GM19372 (cell line): ENCODE measurements at regions not wholly inside any gene's neighbourhood (a gene's known extent, or its start where the extent isn't known, plus 50 kb on each side); places are given as distances from the start of the nearest gene placed in this dataset.

Source experiments
- ATAC-seq: cut with Tn5 transposase; IDR thresholded peaks from one replicate; pipeline ENCODE4 v1.9.1; 2021; ENCODE audit warnings: mild to moderate bottlenecking, low read depth, moderate library complexity; ENCODE audit not compliant: unreplicated experiment

DNA sequence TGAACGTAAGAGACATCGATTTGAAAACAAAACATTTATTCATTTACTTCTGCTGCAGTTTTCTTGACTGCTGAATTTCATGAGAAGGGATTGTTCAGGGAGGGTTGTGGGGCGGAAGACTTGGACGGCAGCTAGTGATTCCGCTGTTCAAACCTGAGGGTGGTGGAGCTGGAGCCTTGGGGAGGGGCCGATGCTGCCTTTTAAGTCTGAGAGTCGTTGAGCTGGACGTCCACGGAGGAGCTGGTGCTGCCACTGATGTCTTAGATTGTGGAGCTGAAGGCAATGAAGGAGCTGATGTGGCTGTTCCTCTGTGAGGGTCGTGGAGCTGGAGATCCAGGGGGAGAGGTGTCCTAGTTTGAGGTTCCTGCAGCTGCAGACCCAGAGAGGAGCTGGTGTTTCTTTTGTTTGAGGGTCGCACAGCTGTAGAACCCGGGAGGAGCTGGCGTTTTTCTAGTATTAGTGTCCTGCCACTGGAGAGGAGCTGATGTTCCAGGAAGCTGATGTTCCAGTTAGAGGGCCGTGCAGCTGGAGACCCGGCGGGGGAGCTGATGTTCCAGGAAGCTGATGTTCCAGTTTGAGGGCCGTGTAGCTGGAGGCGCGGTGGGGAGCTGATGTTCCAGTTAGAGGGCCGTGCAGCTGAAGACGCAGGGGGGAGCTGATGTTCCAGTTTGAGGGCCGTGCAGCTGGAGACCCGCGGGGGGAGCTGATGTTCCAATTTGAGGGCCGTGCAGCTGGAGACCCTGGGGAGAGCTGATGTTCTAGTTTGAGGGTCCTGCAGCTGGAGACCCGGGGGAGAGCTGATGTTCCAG, 150.9 kb downstream of the RTP5 start:
- ATAC-seq: no peak

DNA sequence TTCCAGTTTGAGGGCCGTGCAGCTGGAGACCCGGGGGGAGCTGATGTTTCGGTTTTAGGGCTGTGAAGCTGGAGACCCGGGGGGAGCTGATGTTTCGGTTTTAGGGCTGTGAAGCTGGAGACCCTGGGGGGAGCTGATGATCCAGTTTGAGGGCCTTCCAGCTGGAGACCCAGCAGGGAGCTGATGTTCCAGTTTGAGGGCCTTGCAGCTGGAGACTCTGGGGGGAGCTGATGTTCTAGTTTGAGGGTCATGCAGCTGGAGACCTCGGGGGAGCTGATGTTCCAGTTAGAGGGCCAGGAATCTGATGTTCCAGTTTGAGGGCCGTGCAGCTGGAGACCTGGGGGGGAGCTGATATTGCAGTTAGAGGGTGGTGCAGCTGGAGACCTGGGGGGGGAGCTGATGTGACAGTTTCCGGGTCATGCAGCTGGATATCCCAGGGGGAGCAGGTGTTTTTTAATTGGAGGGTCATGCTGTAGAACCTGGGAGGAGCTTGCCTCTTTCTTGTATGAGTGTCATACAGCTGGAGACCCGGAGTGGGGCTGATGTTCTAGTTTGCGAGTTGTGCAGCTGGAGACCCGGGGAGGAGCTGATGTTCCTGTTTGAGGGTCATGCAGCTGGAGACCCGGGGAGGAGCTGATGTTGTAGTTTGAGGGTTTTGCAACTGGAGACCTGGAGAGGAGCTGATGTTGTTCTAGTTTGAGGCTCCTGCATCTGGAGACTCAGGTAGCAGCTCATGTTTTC, 153.2 kb downstream of the RTP5 start:
- no peak for ATAC-seq

GRCh38 chr2:242024751-242025355, 155.3 kb downstream of the RTP5 start:
- no peak for ATAC-seq

DNA sequence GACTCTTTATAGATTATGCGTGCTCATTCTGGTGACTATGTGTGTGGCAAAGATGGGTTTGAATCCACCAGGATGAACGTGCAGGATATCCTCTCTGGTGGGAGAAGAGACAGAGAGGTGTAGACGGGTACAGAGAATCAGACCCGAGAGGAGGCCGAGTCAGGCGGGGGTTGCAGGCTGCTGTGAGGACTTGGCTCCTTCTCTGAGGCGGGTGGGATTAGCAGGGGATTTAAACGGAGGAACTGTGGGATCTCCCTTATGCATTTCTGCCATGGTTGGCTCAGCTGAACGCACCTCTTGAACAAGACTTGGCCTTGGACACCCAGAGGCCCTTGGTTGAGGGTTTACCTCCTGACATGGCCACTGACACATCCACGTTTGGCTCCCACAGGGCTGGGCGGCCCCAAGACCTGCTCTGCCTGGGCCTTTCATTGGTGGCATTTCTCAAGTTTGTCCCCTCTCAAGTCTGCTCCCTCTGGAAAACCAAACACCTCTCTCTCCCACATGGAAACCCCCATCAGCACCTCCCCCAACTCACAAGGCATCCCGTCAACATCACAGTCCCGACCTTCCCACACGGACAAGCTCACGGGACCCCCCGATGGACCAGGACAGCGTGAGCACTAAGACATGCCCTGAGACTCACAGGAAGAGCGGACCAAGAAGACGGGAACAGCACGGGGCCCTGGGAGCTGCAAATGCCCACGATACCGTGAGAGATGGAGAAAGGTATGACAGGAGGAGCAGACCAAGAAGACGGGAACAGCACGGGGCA, 158.3 kb downstream of the RTP5 start:
- no peak for ATAC-seq

DNA sequence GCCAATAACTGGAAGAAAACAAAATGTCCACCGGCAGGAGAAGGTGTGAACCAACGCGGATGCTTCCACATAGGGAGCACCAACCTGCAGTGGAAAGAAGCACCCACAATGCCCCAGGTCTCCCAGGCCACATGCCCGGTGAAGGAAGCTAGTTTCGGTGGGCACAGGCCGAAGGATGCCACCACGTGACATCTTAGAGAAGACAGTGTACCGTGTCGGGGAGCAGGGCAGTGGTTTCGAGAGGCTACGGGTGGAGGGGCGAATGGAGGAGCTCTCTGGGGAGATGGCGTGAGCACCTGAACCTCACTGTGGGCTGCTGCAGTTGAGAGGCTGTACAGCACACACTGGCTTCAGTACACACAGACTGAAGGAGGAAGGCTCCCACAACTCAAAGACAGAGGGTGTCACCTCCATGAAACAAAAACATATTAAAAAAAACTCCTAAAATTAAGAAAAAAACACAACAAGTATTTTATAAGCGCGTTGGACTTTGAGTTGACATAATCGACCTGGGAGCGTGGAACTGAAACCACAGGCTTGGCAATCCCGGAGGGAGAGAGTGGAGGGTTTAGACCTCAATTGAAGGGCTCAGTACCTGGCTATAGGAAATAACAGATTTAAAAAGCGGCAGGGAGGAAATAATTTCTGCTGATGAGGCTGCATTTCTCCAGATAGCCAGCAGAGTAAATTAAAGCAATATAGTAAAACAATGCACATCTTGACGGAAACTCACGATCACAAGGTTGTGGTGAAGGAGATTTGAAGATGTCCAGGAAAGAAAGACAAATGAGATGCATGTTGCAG, 160.1 kb downstream of the RTP5 start:
- no peak for ATAC-seq

DNA sequence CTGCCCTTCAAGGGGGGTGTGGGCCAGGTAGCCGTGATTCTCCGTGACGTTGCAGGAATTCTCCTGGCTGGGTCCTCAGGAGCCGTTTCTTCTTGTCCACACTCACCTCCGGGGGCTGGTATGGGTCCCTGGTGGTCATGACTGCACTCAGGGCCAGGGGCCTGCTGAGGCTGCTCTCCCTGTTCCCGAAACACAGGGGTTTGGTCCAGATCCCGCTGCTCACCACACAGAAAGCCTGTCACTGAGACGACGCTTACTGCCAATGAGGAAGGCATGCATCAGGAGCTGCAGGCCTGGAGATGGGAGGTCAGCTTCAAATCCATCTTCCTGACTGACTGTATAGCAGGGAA, 160.7 kb downstream of the RTP5 start:
- ATAC-seq: no peak

GRCh38 chr2:242030858-242031257, 161.3 kb downstream of the RTP5 start:
- ATAC-seq: no peak

DNA sequence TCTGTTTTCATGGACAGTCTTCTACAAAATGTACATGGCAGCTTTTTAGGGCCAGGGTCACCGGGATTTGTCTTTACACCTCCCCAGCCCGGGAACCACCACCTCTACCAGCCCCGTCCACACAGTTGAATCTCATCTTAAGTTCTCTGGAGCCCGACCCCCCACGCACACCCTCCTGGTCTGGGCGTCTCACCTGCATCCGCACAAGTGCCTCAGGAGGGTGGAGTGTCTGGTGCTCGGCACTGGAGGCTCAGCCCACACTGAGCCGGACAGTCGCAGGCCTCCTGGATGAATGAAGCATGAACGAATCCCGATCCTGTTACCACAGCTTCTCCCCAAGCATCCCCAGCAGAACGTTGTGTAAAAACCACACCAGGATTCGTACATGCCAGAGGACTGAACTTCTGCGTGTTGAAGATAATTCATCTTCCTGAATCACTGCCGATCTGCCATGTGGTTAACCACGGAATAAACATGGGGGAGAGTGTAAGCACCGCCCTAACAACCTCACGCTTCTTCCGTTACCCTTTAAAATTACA, 162.0 kb downstream of the RTP5 start:
- no peak for ATAC-seq

GRCh38 chr2:242032780-242033656, 163.5 kb downstream of the RTP5 start:
- no peak for ATAC-seq

- no peak for ATAC-seq
Measured at GRCh38 chr2:242034138-242034537, 164.6 kb downstream of the RTP5 start.

DNA sequence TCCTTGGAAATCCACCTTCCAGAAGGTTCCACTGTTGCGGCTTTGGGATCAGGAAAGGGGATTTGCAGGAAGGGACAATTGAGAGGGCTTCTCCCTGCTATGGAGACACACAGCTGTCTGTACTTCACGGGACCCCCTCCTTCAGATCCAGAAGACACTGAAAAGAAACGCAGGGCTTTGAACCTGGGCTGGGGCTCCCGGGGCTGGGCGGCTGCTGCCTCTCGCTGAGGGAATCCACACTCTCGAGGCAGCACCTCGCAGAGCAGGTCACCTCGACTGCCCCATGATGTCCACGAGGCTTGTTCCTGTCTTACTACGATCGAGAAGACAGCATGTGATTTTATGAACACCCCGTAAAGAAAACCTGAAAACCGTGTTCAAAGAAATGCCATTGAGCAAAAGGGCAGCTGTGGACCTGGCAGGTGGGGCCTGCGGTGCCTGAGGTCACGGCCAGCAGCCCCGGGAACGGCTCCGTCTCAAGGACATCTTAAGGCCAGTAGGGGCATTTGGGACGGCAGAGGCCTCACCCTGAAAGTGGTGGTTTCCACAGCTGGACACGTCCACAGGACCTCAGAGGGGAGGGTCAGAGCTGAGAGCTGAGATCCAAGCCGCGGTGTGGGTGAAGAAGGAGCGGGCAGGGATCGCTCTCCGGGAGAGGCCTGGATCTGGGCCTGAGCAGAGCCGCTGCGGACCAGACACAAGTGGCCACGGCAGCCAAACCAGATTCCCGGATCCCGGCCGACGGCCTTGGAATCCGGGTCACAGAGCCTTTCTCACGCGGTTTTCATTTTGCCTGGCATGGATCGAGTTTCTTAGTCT, 165.7 kb downstream of the RTP5 start:
- no peak for ATAC-seq

DNA sequence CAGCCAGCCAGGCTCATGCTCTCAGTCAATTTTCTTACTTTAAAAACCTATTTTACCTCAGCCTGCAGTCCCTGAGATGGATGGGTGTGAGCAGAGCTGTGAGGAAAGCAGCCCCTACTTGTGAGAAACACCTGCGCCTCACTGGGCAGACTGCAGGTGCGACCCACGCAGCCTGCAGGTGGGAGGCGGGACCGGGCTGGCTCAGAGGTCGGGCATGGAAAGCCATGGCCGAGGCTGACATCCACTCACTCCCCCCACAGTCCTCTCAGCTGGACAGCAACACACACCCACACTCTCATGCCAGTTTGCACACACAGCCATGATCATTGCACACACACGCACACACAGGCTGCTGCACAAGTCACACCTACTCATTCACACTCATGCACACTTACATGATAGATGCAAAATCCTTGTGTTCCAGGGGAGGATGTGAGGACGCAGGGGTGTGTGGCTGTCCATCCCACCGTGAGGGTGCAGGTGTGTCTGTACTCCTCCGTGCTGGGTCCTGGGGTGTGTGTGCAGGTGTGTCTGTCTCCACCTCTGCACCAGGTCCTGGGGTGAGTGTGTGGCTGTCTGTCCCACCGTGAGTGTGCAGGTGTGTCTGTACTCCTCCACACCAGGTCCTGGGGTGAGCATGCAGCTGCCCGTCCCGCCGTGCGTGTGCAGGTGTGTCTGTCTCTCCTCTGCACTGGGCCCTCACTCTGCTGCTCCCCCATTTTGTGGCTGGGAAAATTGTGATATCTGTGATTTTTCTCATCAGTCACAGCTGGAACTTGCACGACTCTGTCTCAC, 166.5 kb downstream of the RTP5 start:
- no peak for ATAC-seq

DNA sequence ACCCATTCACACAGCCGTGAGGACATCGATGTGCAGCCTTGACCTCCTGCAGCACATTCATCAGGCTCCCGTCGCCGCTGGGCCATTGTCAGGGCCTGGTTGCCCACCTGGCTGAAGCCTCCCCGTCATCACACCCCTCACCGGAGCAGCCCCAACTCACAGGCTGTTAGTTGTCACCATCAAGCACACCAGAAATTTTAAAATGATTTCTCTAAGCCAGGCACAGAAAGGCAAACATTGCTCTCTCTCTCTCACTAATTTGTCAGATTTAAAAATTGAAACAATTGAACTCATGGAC, 167.1 kb downstream of the RTP5 start:
- no peak for ATAC-seq

- ATAC-seq: no peak
Measured at GRCh38 chr2:242038166-242038927, 168.8 kb downstream of the RTP5 start.

DNA sequence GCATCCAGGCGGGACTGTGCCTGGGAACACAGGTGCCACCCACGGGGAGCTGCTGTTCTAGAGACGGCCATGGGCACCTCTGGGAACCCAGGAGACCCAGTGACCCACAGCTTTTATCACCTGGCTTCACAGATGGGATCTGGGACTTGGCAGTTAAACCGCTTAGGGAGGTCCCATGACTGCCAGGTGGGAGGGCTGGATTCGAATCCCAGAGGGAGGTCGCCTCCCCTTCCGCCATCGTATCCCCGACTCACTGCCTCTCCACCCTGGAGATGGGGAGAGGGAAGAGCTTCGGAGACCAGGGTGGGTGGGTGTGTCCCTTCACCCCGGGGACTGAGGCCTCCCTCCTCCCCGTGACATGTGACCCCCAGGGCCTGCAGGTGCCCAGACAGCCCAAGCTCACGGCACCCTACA, 169.4 kb downstream of the RTP5 start:
- no peak for ATAC-seq

GRCh38 chr2:242040303-242040655, 170.8 kb downstream of the RTP5 start:
- ATAC-seq: no peak

DNA sequence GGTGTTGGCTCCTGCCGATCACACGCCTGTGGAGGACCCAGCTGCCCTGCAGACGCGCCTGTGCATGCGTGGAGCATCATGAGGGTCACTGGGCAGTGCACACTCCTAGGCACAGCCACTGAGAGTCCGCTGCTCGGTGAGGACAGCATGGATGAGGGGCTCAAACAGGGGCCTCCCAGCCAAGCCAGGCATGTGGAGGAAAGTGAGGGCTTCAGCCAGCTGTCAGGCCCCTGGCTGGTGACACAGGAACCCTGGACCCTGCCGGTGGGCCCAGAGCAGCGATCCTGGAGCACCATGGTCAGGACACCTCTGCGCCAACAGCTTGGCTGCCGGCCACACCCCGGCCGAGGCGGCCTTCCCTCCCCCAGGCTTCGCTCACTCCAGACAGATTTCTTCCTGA, 171.2 kb downstream of the RTP5 start:
- no peak for ATAC-seq
